Upper lobe of right lung (tissue), 1 donor: ENCODE measurements at regions not wholly inside any gene's neighbourhood (a gene's known extent, or its start where the extent isn't known, plus 50 kb on each side); places are given as distances from the start of the nearest gene placed in this dataset.
A peak's percentile ranks its signal among the peaks of the same experiment; 100 is the strongest.
"Not testable (repeated sequence)": the region's sequence is repeated elsewhere in the genome, so short reads cannot be mapped to it uniquely, and the experiment has no call there.

Source experiments
- ATAC-seq: fragments of 200-7000 bp; cut with Tn5 transposase; one replicate; pipeline ENCODE4 v1.9.1; 2020; ENCODE audit warnings: mild to moderate bottlenecking, moderate library complexity
- DNase-seq: peaks from one replicate; pipeline ENCODE4 v3.0.0-alpha.2; 2020
- H3K27ac ChIP-seq: fragments of 200-600 bp; one replicate; pipeline ENCODE4 v1.8.0; 2022
- H3K27me3 ChIP-seq: fragments of 200-600 bp; one replicate; pipeline ENCODE4 v1.8.0; 2022; ENCODE audit warnings: mild to moderate bottlenecking
- H3K36me3 ChIP-seq: fragments of 200-600 bp; one replicate; pipeline ENCODE4 v1.8.0; 2022
- H3K4me1 ChIP-seq: fragments of 200-600 bp; one replicate; pipeline ENCODE4 v1.8.0; 2022
- H3K4me3 ChIP-seq: fragments of 200-600 bp; one replicate; pipeline ENCODE4 v1.8.0; 2022; ENCODE audit warnings: mild to moderate bottlenecking
- H3K9me3 ChIP-seq: fragments of 200-600 bp; one replicate; pipeline ENCODE4 v1.8.0; 2022
- CTCF ChIP-seq: fragments of 200-600 bp; IDR thresholded peaks from one replicate; pipeline ENCODE4 v1.8.0; 2022; ENCODE audit warnings: antibody characterized with exemption
- intact Hi-C: fragments of 100-400 bp; cut with DNase I; formaldehyde crosslinking; loops from one replicate; pipeline ENCODE4 v1.11.0; 2022
- donor health status: DM: no; HTN: yes; CAD: no; lungs with severe emphysema.

- no peak overlapping the region for H3K4me3 ChIP-seq
- no peak overlapping the region for H3K27ac ChIP-seq
- DNase-seq (no peak), ATAC-seq (peak; percentile 20)
- no peaks in the 10 kb centered on the region for H3K4me1 ChIP-seq
- intact Hi-C loops = no loop called here
- no peaks in the 10 kb centered on the region for H3K9me3 ChIP-seq
- no peaks in the 10 kb centered on the region for H3K36me3 ChIP-seq
- no peaks in the 10 kb centered on the region for H3K27me3 ChIP-seq
- no peak for TF ChIP-seq CTCF
Measured at GRCh38 chr14:105641075-105641937, 114.9 kb downstream of the TMEM121 start.

- H3K4me1 ChIP-seq, intact Hi-C loops, H3K27ac ChIP-seq, H3K27me3 ChIP-seq, H3K4me3 ChIP-seq, DNase-seq, H3K9me3 ChIP-seq, ATAC-seq, H3K36me3 ChIP-seq: not testable (repeated sequence)
Measured at GRCh38 chr14:105641951-105642350, 115.6 kb downstream of the TMEM121 start.

- H3K36me3 ChIP-seq, DNase-seq, H3K27me3 ChIP-seq, H3K27ac ChIP-seq, ATAC-seq, H3K4me3 ChIP-seq, H3K9me3 ChIP-seq, intact Hi-C loops, H3K4me1 ChIP-seq: not testable (repeated sequence)
Measured at GRCh38 chr14:105642486-105642885, 116.1 kb downstream of the TMEM121 start.

GRCh38 chr14:105643406-105644052, 117.1 kb downstream of the TMEM121 start:
- H3K27ac ChIP-seq, H3K9me3 ChIP-seq, H3K4me1 ChIP-seq, H3K4me3 ChIP-seq, ATAC-seq, DNase-seq, H3K27me3 ChIP-seq, intact Hi-C loops, H3K36me3 ChIP-seq: not testable (repeated sequence)

- H3K36me3 ChIP-seq, H3K27me3 ChIP-seq, ATAC-seq, H3K27ac ChIP-seq, DNase-seq, intact Hi-C loops, H3K4me1 ChIP-seq, H3K9me3 ChIP-seq, H3K4me3 ChIP-seq: not testable (repeated sequence)
Measured at GRCh38 chr14:105644053-105644435, 117.7 kb downstream of the TMEM121 start.

GRCh38 chr14:105644457-105644856, 118.1 kb downstream of the TMEM121 start:
- not testable (repeated sequence) for DNase-seq, ATAC-seq

GRCh38 chr14:105644891-105645290, 118.5 kb downstream of the TMEM121 start:
- DNase-seq, H3K27ac ChIP-seq, ATAC-seq, H3K27me3 ChIP-seq, H3K4me3 ChIP-seq, H3K4me1 ChIP-seq, intact Hi-C loops, H3K9me3 ChIP-seq, H3K36me3 ChIP-seq: not testable (repeated sequence)

More at GRCh38 chr14:105644457-105644856, 118.1 kb downstream of the TMEM121 start:
- H3K36me3 ChIP-seq, H3K4me3 ChIP-seq, H3K4me1 ChIP-seq, intact Hi-C loops, H3K9me3 ChIP-seq, H3K27ac ChIP-seq, H3K27me3 ChIP-seq: not testable (repeated sequence)

- not testable (repeated sequence) for DNase-seq
Measured at GRCh38 chr14:105645389-105645788, 119.0 kb downstream of the TMEM121 start.

GRCh38 chr14:105646175-105646574, 119.8 kb downstream of the TMEM121 start:
- peak; percentile 43 for ATAC-seq

More at GRCh38 chr14:105645389-105645788, 119.0 kb downstream of the TMEM121 start:
- H3K27ac ChIP-seq, H3K4me1 ChIP-seq, H3K27me3 ChIP-seq, H3K9me3 ChIP-seq, intact Hi-C loops, H3K4me3 ChIP-seq, H3K36me3 ChIP-seq: not testable (repeated sequence)
- ATAC-seq = peak; percentile 5

GRCh38 chr14:105646711-105647281, 120.4 kb downstream of the TMEM121 start:
- H3K27me3 ChIP-seq, ATAC-seq, H3K9me3 ChIP-seq, H3K4me3 ChIP-seq, H3K27ac ChIP-seq, intact Hi-C loops, H3K36me3 ChIP-seq, DNase-seq, H3K4me1 ChIP-seq: not testable (repeated sequence)

More at GRCh38 chr14:105646175-105646574, 119.8 kb downstream of the TMEM121 start:
- intact Hi-C loops = no loop called here
- Histone ChIP-seq H3K27me3 (no peaks in the 10 kb centered on the region), H3K9me3 (no peaks in the 10 kb centered on the region), H3K36me3 (no peaks in the 10 kb centered on the region), H3K4me1 (no peaks in the 10 kb centered on the region), H3K27ac (no peak overlapping the region), H3K4me3 (no peak overlapping the region)
- DNase-seq = no peak
- no peak for TF ChIP-seq CTCF

GRCh38 chr14:105647426-105647783, 121.0 kb downstream of the TMEM121 start:
- H3K27me3 ChIP-seq, H3K9me3 ChIP-seq, H3K36me3 ChIP-seq, H3K4me1 ChIP-seq, DNase-seq, H3K4me3 ChIP-seq, intact Hi-C loops, H3K27ac ChIP-seq: not testable (repeated sequence)
- ATAC-seq = peak; percentile 13
